H1 (cell line): ENCODE measurements at regions not wholly inside any gene's neighbourhood (a gene's known extent, or its start where the extent isn't known, plus 50 kb on each side); places are given as distances from the start of the nearest gene placed in this dataset.

Experiments
- CTCF ChIA-PET: fragments of 300-600 bp; sonication (Branson Sonifier 250); formaldehyde crosslinking; loops from one replicate; lab custom pipeline; 2021; ENCODE audit not compliant: partially characterized antibody; lab: Charles Lee
- POLR2A ChIA-PET: fragments of 300-600 bp; sonication (Branson Sonifier 250); formaldehyde crosslinking; loops from one replicate; lab custom pipeline; 2021; ENCODE audit warnings: inconsistent platforms; ENCODE audit not compliant: partially characterized antibody; lab: Charles Lee
- DNase-seq, 2 experiments: peaks; one replicate each; pipeline versions ENCODE4 v3.0.0 to v3.0.0-alpha.2; 2010 to 2022; ENCODE audit warnings: low spot score in 2 of 2, low read depth in 1 of 2, mixed read lengths in 1 of 2
- FAIRE-seq: peaks from 2 replicates; lab custom pipeline; 2011; peaks lifted over from hg19 to GRCh38; lab: Jason Lieb, UNC
- H2AFZ ChIP-seq: 2 replicates; pipeline ENCODE4 v1.8.1; 2012; ENCODE audit warnings: low read length, inconsistent platforms
- H2AK5ac ChIP-seq: 2 replicates; pipeline ENCODE4 v1.6.1; 2013; ENCODE audit warnings: low read depth, low read length
- H2BK120ac ChIP-seq: replicated peaks from 2 replicates; pipeline ENCODE3; 2013; ENCODE audit warnings: low read depth, low read length, inconsistent platforms
- H2BK12ac ChIP-seq: 2 replicates; pipeline ENCODE4 v1.6.1; 2013; ENCODE audit warnings: low read depth, low read length
- H2BK15ac ChIP-seq: 2 replicates; pipeline ENCODE4 v1.6.1; 2013; ENCODE audit warnings: low read length
- H2BK20ac ChIP-seq: 2 replicates; pipeline ENCODE4 v1.6.1; 2013; ENCODE audit warnings: low read length
- H2BK5ac ChIP-seq: 2 replicates; pipeline ENCODE4 v1.6.1; 2013; ENCODE audit warnings: low read depth, low read length
- H3K14ac ChIP-seq: 2 replicates; pipeline ENCODE4 v1.6.1; 2013; ENCODE audit warnings: inconsistent platforms; ENCODE audit not compliant: insufficient read length
- H3K18ac ChIP-seq: 2 replicates; pipeline ENCODE4 v1.6.1; 2013; ENCODE audit warnings: low read length; ENCODE audit errors: extremely low read depth
- H3K23ac ChIP-seq: 2 replicates; pipeline ENCODE4 v1.6.1; 2013; ENCODE audit warnings: inconsistent platforms; ENCODE audit not compliant: insufficient read length
- H3K23me2 ChIP-seq: 2 replicates; pipeline ENCODE4 v1.6.1; 2013; ENCODE audit warnings: low read depth, low read length
- H3K27ac ChIP-seq: 2 replicates; pipeline ENCODE4 v1.6.1; 2011; ENCODE audit warnings: low read depth, low read length, inconsistent platforms
- H3K27me3 ChIP-seq, 4 experiments: replicated peaks in 1 of 4; 1 replicate in 1 of 4; 2 replicates in 3 of 4; pipeline versions ENCODE4 v1.6.1 to v1.8.1; 2011 to 2013; ENCODE audit warnings: low read length in 3 of 4, mild to moderate bottlenecking in 3 of 4, inconsistent platforms in 2 of 4, mixed read lengths in 2 of 4, moderate library complexity in 1 of 4; ENCODE audit not compliant: control insufficient read depth in 3 of 4, insufficient read depth in 3 of 4; ENCODE audit errors: extremely low read depth in 1 of 4
- H3K36me3 ChIP-seq, 4 experiments: 2 replicates each; pipeline versions ENCODE4 v1.6.1 to v1.8.1; 2011 to 2013; ENCODE audit warnings: mild to moderate bottlenecking in 4 of 4, low read length in 3 of 4, moderate library complexity in 2 of 4, control low read depth in 1 of 4, inconsistent platforms in 1 of 4; ENCODE audit not compliant: insufficient read depth in 4 of 4, control insufficient read depth in 2 of 4
- H3K4ac ChIP-seq: replicated peaks from 2 replicates; pipeline ENCODE3; 2013; ENCODE audit warnings: low read length, low read depth, mixed read lengths, inconsistent platforms; ENCODE audit not compliant: insufficient read length
- H3K4me1 ChIP-seq, 4 experiments: replicated peaks in 1 of 4; 1 replicate in 1 of 4; 2 replicates in 3 of 4; pipeline versions ENCODE4 v1.6.1 to v1.8.1; 2011 to 2013; ENCODE audit warnings: low read length in 3 of 4, inconsistent platforms in 2 of 4, mixed read lengths in 1 of 4; ENCODE audit not compliant: insufficient read depth in 4 of 4, control insufficient read depth in 3 of 4
- H3K4me2 ChIP-seq, 2 experiments: 2 replicates each; pipeline versions ENCODE4 v1.6.1 to v1.8.1; 2011 to 2013; ENCODE audit warnings: low read depth in 2 of 2, low read length in 2 of 2, control low read depth in 1 of 2, inconsistent platforms in 1 of 2, mild to moderate bottlenecking in 1 of 2; ENCODE audit not compliant: insufficient read depth in 1 of 2
- H3K4me3 ChIP-seq, 4 experiments: fragments of 200-600, 300-600 bp in 1 of 4; sonication (generic), shearing (Covaris generic), sonication (Bioruptor Twin) in 1 of 4; 2 replicates each; pipeline versions ENCODE4 v1.5.1 to v1.8.1; 2011 to 2016; ENCODE audit warnings: low read length in 4 of 4, low read depth in 3 of 4, control low read depth in 2 of 4, inconsistent platforms in 2 of 4, mild to moderate bottlenecking in 2 of 4, mixed read lengths in 1 of 4, moderate library complexity in 1 of 4; ENCODE audit not compliant: insufficient read depth in 2 of 4; ENCODE audit errors: extremely low read depth in 1 of 4
- H3K56ac ChIP-seq: replicated peaks from 2 replicates; pipeline ENCODE3; 2013; ENCODE audit warnings: low read depth, mild to moderate bottlenecking, mixed read lengths, low read length, inconsistent platforms; ENCODE audit not compliant: insufficient read length
- H3K79me1 ChIP-seq: 2 replicates; pipeline ENCODE4 v1.6.1; 2013; ENCODE audit warnings: low read depth, low read length, control low read depth
- H3K79me2 ChIP-seq, 2 experiments: 2 replicates each; pipeline versions ENCODE4 v1.6.1 to v1.8.1; 2012 to 2013; ENCODE audit warnings: low read length in 2 of 2, mild to moderate bottlenecking in 2 of 2, inconsistent platforms in 1 of 2; ENCODE audit not compliant: insufficient read depth in 2 of 2, control insufficient read depth in 1 of 2
- H3K9ac ChIP-seq, 4 experiments: replicated peaks in 1 of 4; 1 replicate in 1 of 4; 2 replicates in 3 of 4; pipeline versions ENCODE4 v1.6.1 to v1.8.1; 2011 to 2013; ENCODE audit warnings: low read depth in 3 of 4, low read length in 3 of 4, control low read depth in 2 of 4, mild to moderate bottlenecking in 2 of 4, moderate library complexity in 2 of 4, inconsistent platforms in 1 of 4; ENCODE audit errors: extremely low read depth in 1 of 4
- H3K9me3 ChIP-seq, 2 experiments: 2 replicates each; pipeline versions ENCODE4 v1.6.1 to v1.8.1; 2012 to 2013; ENCODE audit warnings: mild to moderate bottlenecking in 2 of 2, moderate library complexity in 2 of 2, control low read depth in 1 of 2, inconsistent platforms in 1 of 2, low read depth in 1 of 2, low read length in 1 of 2, mixed read lengths in 1 of 2; ENCODE audit not compliant: insufficient read depth in 2 of 2
- H4K20me1 ChIP-seq, 2 experiments: replicated peaks in 1 of 2; 2 replicates each; pipeline versions ENCODE3 to v1.8.1; 2011 to 2013; ENCODE audit warnings: inconsistent platforms in 2 of 2, low read length in 2 of 2, mild to moderate bottlenecking in 1 of 2; ENCODE audit not compliant: insufficient read depth in 2 of 2, control insufficient read depth in 1 of 2
- H4K5ac ChIP-seq: 2 replicates; pipeline ENCODE4 v1.6.1; 2013; ENCODE audit warnings: low read length, low read depth, mixed read lengths, inconsistent platforms; ENCODE audit not compliant: insufficient read length
- H4K8ac ChIP-seq: 2 replicates; pipeline ENCODE4 v1.8.0; 2013; ENCODE audit warnings: mild to moderate bottlenecking, moderate library complexity, low read length, inconsistent platforms; ENCODE audit not compliant: insufficient read depth; ENCODE audit errors: extremely low read depth
- H4K91ac ChIP-seq: replicated peaks from 2 replicates; pipeline ENCODE3; 2013; ENCODE audit warnings: low read length, mixed read lengths, inconsistent platforms; ENCODE audit not compliant: insufficient read length
- CREB1 ChIP-seq: IDR thresholded peaks from 2 replicates; pipeline ENCODE4 v1.6.1; 2012; ENCODE audit warnings: inconsistent platforms
- CTCF ChIP-seq, 3 experiments: IDR thresholded peaks; 1 replicate in 2 of 3; 2 replicates in 1 of 3; pipeline versions ENCODE4 v1.5.1 to v1.6.1; 2011; ENCODE audit warnings: low read length in 3 of 3, mild to moderate bottlenecking in 3 of 3, inconsistent platforms in 2 of 3, low read depth in 1 of 3, moderate library complexity in 1 of 3; ENCODE audit not compliant: insufficient read depth in 1 of 3; ENCODE audit errors: control extremely low read depth in 1 of 3
- GTF2F1 ChIP-seq: IDR thresholded peaks from 2 replicates; pipeline ENCODE4 v1.6.1; 2012; ENCODE audit warnings: low read depth, low read length, improper control_type of control experiment, borderline replicate concordance
- MAX ChIP-seq: IDR thresholded peaks from 2 replicates; pipeline ENCODE4 v1.6.1; 2012; ENCODE audit warnings: inconsistent platforms
- NANOG ChIP-seq: IDR thresholded peaks from 2 replicates; pipeline ENCODE4 v1.6.1; 2011; ENCODE audit warnings: low read length, low read depth, mild to moderate bottlenecking, inconsistent platforms; ENCODE audit not compliant: insufficient read depth, poor library complexity, severe bottlenecking
- RAD21 ChIP-seq, 2 experiments: IDR thresholded peaks in 1 of 2; conservative IDR thresholded peaks in 1 of 2; 2 replicates each; pipeline ENCODE4 v1.6.1; 2011; ENCODE audit warnings: low read depth in 2 of 2, low read length in 2 of 2, improper control_type of control experiment in 1 of 2, inconsistent platforms in 1 of 2, mild to moderate bottlenecking in 1 of 2, moderate library complexity in 1 of 2
- RXRA ChIP-seq: IDR thresholded peaks from 2 replicates; pipeline ENCODE4 v1.6.1; 2011; ENCODE audit warnings: low read depth, mild to moderate bottlenecking, low read length, moderate library complexity; ENCODE audit not compliant: insufficient read depth
- TBP ChIP-seq: IDR thresholded peaks from 2 replicates; pipeline ENCODE4 v1.6.1; 2011; ENCODE audit warnings: low read depth, low read length, improper control_type of control experiment
- WGBS, 2 experiments: shearing (Covaris generic) in 1 of 2; methylation state at CpG; one replicate each; pipeline versions ENCODE4 v1.1.6 to v1.1.7; 2013 to 2015; ENCODE audit warnings: low lambda C conversion rate in 2 of 2, mixed read lengths in 2 of 2, inconsistent platforms in 1 of 2, low coverage in 1 of 2, missing lambda C conversion rate in 1 of 2; ENCODE audit not compliant: insufficient replicate concordance in 2 of 2, insufficient coverage in 1 of 2, insufficient read length in 1 of 2; ENCODE audit errors: extremely low coverage in 1 of 2, missing lambda C conversion rate in 1 of 2; 5-methylcytosine and 5-hydroxymethylcytosine counted together

GRCh38 chr4:180518906-180519305, 1724.3 kb upstream of the TENM3 start:
- H3K27ac ChIP-seq = no peak overlapping the region
- CTCF ChIA-PET = no interaction called here
- 85% methylated on average over 4 of the region's 4 CpGs; no CpG with 5 or more reads in 1 of the 2 experiments for WGBS, 2 experiments
- no peaks in the 10 kb centered on the region for H4K20me1 ChIP-seq
- no peak overlapping the region for H4K8ac ChIP-seq
- no peak overlapping the region for H2AK5ac ChIP-seq
- no peak overlapping the region for H2BK20ac ChIP-seq
- no peaks in the 10 kb centered on the region for H3K79me2 ChIP-seq
- POLR2A ChIA-PET = no interaction called here
- H3K4ac ChIP-seq = no peak overlapping the region
- no peak overlapping the region for H3K4me2 ChIP-seq
- FAIRE-seq = no peak
- H3K4me3 ChIP-seq = no peak overlapping the region
- H3K36me3 ChIP-seq = no peaks in the 10 kb centered on the region
- H3K14ac ChIP-seq = no peak overlapping the region
- no peak overlapping the region for H3K18ac ChIP-seq
- H2BK15ac ChIP-seq = no peak overlapping the region
- H2BK120ac ChIP-seq = no peak overlapping the region
- no peak overlapping the region for H3K56ac ChIP-seq
- no peak overlapping the region for H3K9ac ChIP-seq
- no peak overlapping the region for H4K91ac ChIP-seq
- no peaks in the 10 kb centered on the region for H3K23me2 ChIP-seq
- H3K79me1 ChIP-seq = no peaks in the 10 kb centered on the region
- peak overlapping the region; percentile 40; the same call in 1 of the 2 replicates for H2AFZ ChIP-seq
- no peaks in the 10 kb centered on the region for H3K4me1 ChIP-seq
- no peak for DNase-seq
- no peak for TF ChIP-seq CREB1
- no peak for TF ChIP-seq RAD21 (IDR thresholded peaks at IDR 0.05 in 1 of 2, conservative IDR thresholded peaks at IDR 0.05 in 1 of 2; ENCODE audit: low read depth in 2 of 2, low read length in 2 of 2)
- TF ChIP-seq RXRA = no peak
- no peak for TF ChIP-seq TBP
- no peak for TF ChIP-seq GTF2F1
- no peak for TF ChIP-seq CTCF (IDR thresholded peaks at IDR 0.05; ENCODE audit: control extremely low read depth in 1 of 3, insufficient read depth in 1 of 3, low read depth in 1 of 3, low read length in 3 of 3)
- no peak for TF ChIP-seq NANOG
- TF ChIP-seq MAX = no peak
- no peak overlapping the region for H4K5ac ChIP-seq
- no peaks in the 10 kb centered on the region for H3K27me3 ChIP-seq
- H2BK12ac ChIP-seq = no peak overlapping the region
- H3K23ac ChIP-seq = no peak overlapping the region
- no peak overlapping the region for H2BK5ac ChIP-seq
- no peaks in the 10 kb centered on the region for H3K9me3 ChIP-seq
